ENCODE measurements at regions not wholly inside any gene's neighbourhood (a gene's known extent, or its start where the extent isn't known, plus 50 kb on each side); places are given as distances from the start of the nearest gene placed in this dataset.
"Not testable (repeated sequence)": the region's sequence is repeated elsewhere in the genome, so short reads cannot be mapped to it uniquely, and the experiment has no call there.

GRCh38 chr3:87468938-87469337 lies 192.6 kb upstream of the POU1F1 start:
- no peaks in the 10 kb centered on the region for H3K27me3 Mint-ChIP-seq (ENCODE audit: low read depth)
- no peak overlapping the region for H3K4me3 Mint-ChIP-seq
- ATAC-seq (replicated peaks in 1 of 2) = no peak
- H3K9me3 Mint-ChIP-seq = peaks cover 4 to 5% of the 10 kb centered on the region in 2 donors
- H3K4me1 Mint-ChIP-seq (ENCODE audit: low read depth) = no peaks in the 10 kb centered on the region
- H3K27ac Mint-ChIP-seq = no peak overlapping the region
- DNase-seq = no peak
- peaks cover 0 to 2% of the 10 kb centered on the region in 2 donors for H3K36me3 Mint-ChIP-seq (ENCODE audit: insufficient read depth in 2 of 2)

GRCh38 chr3:87468235-87468634 lies 191.9 kb upstream of the POU1F1 start:
- Mint-ChIP-seq H3K36me3 (ENCODE audit: insufficient read depth in 2 of 2) (no peaks in the 10 kb centered on the region), H3K9me3 (peaks cover under 1 to 5% of the 10 kb centered on the region in 2 donors), H3K4me3 (no peak overlapping the region), H3K27ac (no peak overlapping the region), H3K4me1 (ENCODE audit: low read depth) (no peaks in the 10 kb centered on the region), H3K27me3 (ENCODE audit: low read depth) (no peaks in the 10 kb centered on the region)
- no peak for ATAC-seq (replicated peaks in 1 of 2)
- no peak for DNase-seq

GRCh38 chr3:87462228-87462627 lies 185.8 kb upstream of the POU1F1 start:
- no peaks in the 10 kb centered on the region for H3K4me1 Mint-ChIP-seq (ENCODE audit: low read depth)
- ATAC-seq (replicated peaks in 1 of 2) (no peak), DNase-seq (no peak)

GRCh38 chr3:87461443-87461842 lies 185.1 kb upstream of the POU1F1 start:
- H3K9me3 Mint-ChIP-seq = peaks cover 1 to 2% of the 10 kb centered on the region in 2 donors
- no peaks in the 10 kb centered on the region for H3K4me1 Mint-ChIP-seq (ENCODE audit: low read depth)
- DNase-seq (no peak), ATAC-seq (replicated peaks in 1 of 2) (no peak)
- no peak overlapping the region for H3K4me3 Mint-ChIP-seq
- H3K36me3 Mint-ChIP-seq (ENCODE audit: insufficient read depth in 2 of 2) = no peaks in the 10 kb centered on the region
- peaks cover 4% of the 10 kb centered on the region for H3K27me3 Mint-ChIP-seq (ENCODE audit: low read depth)
- H3K27ac Mint-ChIP-seq = no peak overlapping the region

More at GRCh38 chr3:87462228-87462627, 185.8 kb upstream of the POU1F1 start:
- no peak overlapping the region for H3K27ac Mint-ChIP-seq
- H3K9me3 Mint-ChIP-seq = peaks cover 0 to 2% of the 10 kb centered on the region in 2 donors
- no peak overlapping the region for H3K4me3 Mint-ChIP-seq
- H3K27me3 Mint-ChIP-seq (ENCODE audit: low read depth) = no peaks in the 10 kb centered on the region
- no peaks in the 10 kb centered on the region for H3K36me3 Mint-ChIP-seq (ENCODE audit: insufficient read depth in 2 of 2)

- Mint-ChIP-seq H3K9me3 (peaks cover 2 to 3% of the 10 kb centered on the region in 2 donors), H3K27me3 (ENCODE audit: low read depth) (peaks cover 8% of the 10 kb centered on the region), H3K4me3 (no peak overlapping the region), H3K36me3 (ENCODE audit: insufficient read depth in 2 of 2) (no peaks in the 10 kb centered on the region), H3K27ac (no peak overlapping the region), H3K4me1 (ENCODE audit: low read depth) (no peaks in the 10 kb centered on the region)
- no peak for ATAC-seq (replicated peaks in 1 of 2)
- DNase-seq = no peak
Observed at GRCh38 chr3:87461036-87461435, 184.7 kb upstream of the POU1F1 start.

GRCh38 chr3:87448558-87448957 lies 172.2 kb upstream of the POU1F1 start:
- no peak overlapping the region for H3K27ac Mint-ChIP-seq
- DNase-seq (no peak), ATAC-seq (replicated peaks in 1 of 2) (no peak)
- no peak overlapping the region for H3K4me3 Mint-ChIP-seq
- H3K36me3 Mint-ChIP-seq (ENCODE audit: insufficient read depth in 2 of 2) = peaks cover 3% of the 10 kb centered on the region in 2 donors
- H3K9me3 Mint-ChIP-seq = peaks cover 6 to 7% of the 10 kb centered on the region in 2 donors
- H3K27me3 Mint-ChIP-seq (ENCODE audit: low read depth) = no peaks in the 10 kb centered on the region
- no peaks in the 10 kb centered on the region for H3K4me1 Mint-ChIP-seq (ENCODE audit: low read depth)

GRCh38 chr3:87446849-87447387 lies 170.5 kb upstream of the POU1F1 start:
- DNase-seq (no peak), ATAC-seq (replicated peaks in 1 of 2) (no peak)
- Mint-ChIP-seq H3K9me3 (peaks cover 4 to 7% of the 10 kb centered on the region in 2 donors), H3K27ac (no peak overlapping the region), H3K4me1 (ENCODE audit: low read depth) (no peaks in the 10 kb centered on the region), H3K4me3 (no peak overlapping the region), H3K36me3 (ENCODE audit: insufficient read depth in 2 of 2) (peaks cover 3% of the 10 kb centered on the region in 2 donors), H3K27me3 (ENCODE audit: low read depth) (no peaks in the 10 kb centered on the region)

- Mint-ChIP-seq H3K9me3 (peaks cover 2 to 4% of the 10 kb centered on the region in 2 donors), H3K27me3 (ENCODE audit: low read depth) (no peaks in the 10 kb centered on the region), H3K4me3 (no peak overlapping the region), H3K4me1 (ENCODE audit: low read depth) (peaks cover 4% of the 10 kb centered on the region), H3K36me3 (ENCODE audit: insufficient read depth in 2 of 2) (no peaks in the 10 kb centered on the region), H3K27ac (no peak overlapping the region)
- DNase-seq (no peak), ATAC-seq (replicated peaks in 1 of 2) (no peak)
Observed at GRCh38 chr3:87442470-87442869, 166.1 kb upstream of the POU1F1 start.

- H3K9me3 Mint-ChIP-seq = no peaks in the 10 kb centered on the region
- H3K4me1 Mint-ChIP-seq (ENCODE audit: low read depth) = peaks cover 4% of the 10 kb centered on the region
- ATAC-seq (replicated peaks in 1 of 2) = peak; percentile 79 to 90
Observed at GRCh38 chr3:87437765-87438164, 161.4 kb upstream of the POU1F1 start.

GRCh38 chr3:87436781-87437543 lies 160.6 kb upstream of the POU1F1 start:
- H3K27me3 Mint-ChIP-seq (ENCODE audit: low read depth) = no peaks in the 10 kb centered on the region
- H3K27ac Mint-ChIP-seq = no peak overlapping the region
- H3K36me3 Mint-ChIP-seq (ENCODE audit: insufficient read depth in 2 of 2) = no peaks in the 10 kb centered on the region
- DNase-seq (no peak), ATAC-seq (replicated peaks in 1 of 2) (no peak)
- H3K4me1 Mint-ChIP-seq (ENCODE audit: low read depth) = peaks cover 4% of the 10 kb centered on the region
- no peaks in the 10 kb centered on the region for H3K9me3 Mint-ChIP-seq
- H3K4me3 Mint-ChIP-seq = no peak overlapping the region

More at GRCh38 chr3:87437765-87438164, 161.4 kb upstream of the POU1F1 start:
- Mint-ChIP-seq H3K27ac (no peak overlapping the region), H3K36me3 (ENCODE audit: insufficient read depth in 2 of 2) (no peaks in the 10 kb centered on the region), H3K27me3 (ENCODE audit: low read depth) (no peaks in the 10 kb centered on the region), H3K4me3 (no peak overlapping the region)
- no peak for DNase-seq

GRCh38 chr3:87435926-87436620 lies 159.7 kb upstream of the POU1F1 start:
- H3K9me3 Mint-ChIP-seq = no peaks in the 10 kb centered on the region
- no peak overlapping the region for H3K27ac Mint-ChIP-seq
- no peak overlapping the region for H3K4me3 Mint-ChIP-seq

GRCh38 chr3:87433445-87433844 lies 157.1 kb upstream of the POU1F1 start:
- not testable (repeated sequence) for H3K9me3 Mint-ChIP-seq; H3K4me1 Mint-ChIP-seq (ENCODE audit: low read depth); H3K4me3 Mint-ChIP-seq; ATAC-seq (replicated peaks in 1 of 2); H3K36me3 Mint-ChIP-seq (ENCODE audit: insufficient read depth in 2 of 2); H3K27me3 Mint-ChIP-seq (ENCODE audit: low read depth); H3K27ac Mint-ChIP-seq
- DNase-seq = peak in 1 of 2 donors; percentile 1

More at GRCh38 chr3:87435926-87436620, 159.7 kb upstream of the POU1F1 start:
- H3K36me3 Mint-ChIP-seq (ENCODE audit: insufficient read depth in 2 of 2) = no peaks in the 10 kb centered on the region
- peaks cover 4% of the 10 kb centered on the region for H3K4me1 Mint-ChIP-seq (ENCODE audit: low read depth)
- no peak for ATAC-seq (replicated peaks in 1 of 2)
- no peak for DNase-seq
- H3K27me3 Mint-ChIP-seq (ENCODE audit: low read depth) = no peaks in the 10 kb centered on the region

- no peak for DNase-seq
- no peaks in the 10 kb centered on the region for H3K4me1 Mint-ChIP-seq (ENCODE audit: low read depth)
- no peaks in the 10 kb centered on the region for H3K9me3 Mint-ChIP-seq
- ATAC-seq (replicated peaks in 1 of 2) = no peak
- H3K27ac Mint-ChIP-seq = no peak overlapping the region
- no peak overlapping the region for H3K4me3 Mint-ChIP-seq
- no peaks in the 10 kb centered on the region for H3K27me3 Mint-ChIP-seq (ENCODE audit: low read depth)
- H3K36me3 Mint-ChIP-seq (ENCODE audit: insufficient read depth in 2 of 2) = no peaks in the 10 kb centered on the region
Observed at GRCh38 chr3:87426918-87427317, 150.5 kb upstream of the POU1F1 start.
